Loucy (cell line): ENCODE measurements at regions not wholly inside any gene's neighbourhood (a gene's known extent, or its start where the extent isn't known, plus 50 kb on each side); places are given as distances from the start of the nearest gene placed in this dataset.
"Not testable (repeated sequence)": the region's sequence is repeated elsewhere in the genome, so short reads cannot be mapped to it uniquely, and the experiment has no call there.

Experiments
- EZH2phosphoT487 ChIP-seq: fragments of 200-600 bp; IDR thresholded peaks from 2 replicates; pipeline ENCODE4 v1.6.1; 2018; ENCODE audit warnings: antibody characterized with exemption, mild to moderate bottlenecking, moderate library complexity, borderline replicate concordance
- TF ChIP-seq, protein P1 (sequence below): fragments of 200-600 bp; sonication (generic); conservative IDR thresholded peaks from 2 replicates; pipeline ENCODE4 v1.5.1; 2014; ENCODE audit warnings: mild to moderate bottlenecking, antibody characterized with exemption, low read length

DNA sequence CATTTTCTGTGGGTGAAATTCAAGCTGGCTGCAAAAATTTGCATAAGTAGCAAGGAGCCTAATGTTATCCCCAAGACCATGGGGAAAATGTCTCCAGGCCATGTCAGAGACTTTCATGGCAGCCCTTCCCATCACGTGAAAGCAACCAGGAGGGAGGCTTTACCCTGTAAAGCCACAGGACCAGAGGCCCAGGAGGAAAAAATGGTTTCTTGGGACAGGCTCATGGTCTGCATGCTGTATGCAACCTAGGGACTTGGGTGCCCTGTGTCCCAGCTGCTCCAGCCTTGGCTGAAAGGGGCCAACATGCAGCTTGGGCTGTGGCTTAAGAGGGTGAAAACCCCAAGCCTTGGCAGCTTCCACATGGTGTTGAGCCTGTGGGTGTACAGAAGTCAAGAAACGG is 489.3 kb downstream of the PRR16 start:
- TF ChIP-seq, protein P1, sequence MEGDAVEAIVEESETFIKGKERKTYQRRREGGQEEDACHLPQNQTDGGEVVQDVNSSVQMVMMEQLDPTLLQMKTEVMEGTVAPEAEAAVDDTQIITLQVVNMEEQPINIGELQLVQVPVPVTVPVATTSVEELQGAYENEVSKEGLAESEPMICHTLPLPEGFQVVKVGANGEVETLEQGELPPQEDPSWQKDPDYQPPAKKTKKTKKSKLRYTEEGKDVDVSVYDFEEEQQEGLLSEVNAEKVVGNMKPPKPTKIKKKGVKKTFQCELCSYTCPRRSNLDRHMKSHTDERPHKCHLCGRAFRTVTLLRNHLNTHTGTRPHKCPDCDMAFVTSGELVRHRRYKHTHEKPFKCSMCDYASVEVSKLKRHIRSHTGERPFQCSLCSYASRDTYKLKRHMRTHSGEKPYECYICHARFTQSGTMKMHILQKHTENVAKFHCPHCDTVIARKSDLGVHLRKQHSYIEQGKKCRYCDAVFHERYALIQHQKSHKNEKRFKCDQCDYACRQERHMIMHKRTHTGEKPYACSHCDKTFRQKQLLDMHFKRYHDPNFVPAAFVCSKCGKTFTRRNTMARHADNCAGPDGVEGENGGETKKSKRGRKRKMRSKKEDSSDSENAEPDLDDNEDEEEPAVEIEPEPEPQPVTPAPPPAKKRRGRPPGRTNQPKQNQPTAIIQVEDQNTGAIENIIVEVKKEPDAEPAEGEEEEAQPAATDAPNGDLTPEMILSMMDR: not testable (repeated sequence)
- TF ChIP-seq EZH2phosphoT487: not testable (repeated sequence)
